Ovary (tissue), 3 donors: ENCODE measurements at regions not wholly inside any gene's neighbourhood (a gene's known extent, or its start where the extent isn't known, plus 50 kb on each side); places are given as distances from the start of the nearest gene placed in this dataset.

Source experiments
- CTCF ChIP-seq, 3 donors: fragments of 450-650 bp in 2 of 3; fragments of 200-600 bp in 1 of 3; IDR thresholded peaks; one replicate each; pipeline versions ENCODE4 v1.5.1 to v1.8.0; 2016 to 2022; ENCODE audit warnings: antibody characterized with exemption in 3 of 3, mild to moderate bottlenecking in 1 of 3
- EP300 ChIP-seq: sonication (generic); formaldehyde crosslinking; IDR thresholded peaks from one replicate; pipeline ENCODE4 v1.6.1; 2017; ENCODE audit warnings: antibody characterized with exemption
- POLR2A ChIP-seq: fragments of 450-650 bp; IDR thresholded peaks from one replicate; pipeline ENCODE4 v1.6.1; 2017; ENCODE audit warnings: antibody characterized with exemption, mild to moderate bottlenecking, moderate library complexity
- donor health status: DM: no; HTN: no; CAD: no.

- TF ChIP-seq CTCF (IDR thresholded peaks at IDR 0.05) (no peak), POLR2A (no peak), EP300 (no peak)
Observed at GRCh38 chr18:59048048-59048363, 91.7 kb upstream of the SEC11C start.
